GM06990 (cell line): ENCODE measurements at regions not wholly inside any gene's neighbourhood (a gene's known extent, or its start where the extent isn't known, plus 50 kb on each side); places are given as distances from the start of the nearest gene placed in this dataset.

Experiments
- DNase-seq: peaks from one replicate; pipeline ENCODE4 v3.0.0-alpha.2; 2011; ENCODE audit not compliant: insufficient read length; ENCODE audit errors: extremely low read depth
- H3K27me3 ChIP-seq: replicated peaks from 2 replicates; pipeline ENCODE4 v1.6.0; 2011; ENCODE audit warnings: low read length; ENCODE audit not compliant: control insufficient read depth, insufficient read depth
- H3K36me3 ChIP-seq: 2 replicates; pipeline ENCODE4 v1.5.1; 2011; ENCODE audit warnings: low read length; ENCODE audit not compliant: control insufficient read depth, insufficient read depth
- H3K4me3 ChIP-seq: replicated peaks from 2 replicates; pipeline ENCODE4 v1.5.1; 2011; ENCODE audit warnings: low read depth, mild to moderate bottlenecking, control low read depth, low read length
- CTCF ChIP-seq: IDR thresholded peaks from 2 replicates; pipeline ENCODE4 v1.5.1; 2011; ENCODE audit warnings: low read length, control low read depth, mild to moderate bottlenecking, inconsistent platforms; ENCODE audit not compliant: insufficient read depth, poor library complexity, severe bottlenecking

- Histone ChIP-seq H3K36me3 (no peaks in the 10 kb centered on the region), H3K27me3 (no peaks in the 10 kb centered on the region), H3K4me3 (no peak overlapping the region)
- no peak for DNase-seq
- TF ChIP-seq CTCF: no peak
Measured at GRCh38 chr9:13009871-13010270, 235.1 kb downstream of the LURAP1L start.

GRCh38 chr9:13013991-13014883 is 239.4 kb downstream of the LURAP1L start:
- no peak for TF ChIP-seq CTCF
- no peak for DNase-seq

DNA sequence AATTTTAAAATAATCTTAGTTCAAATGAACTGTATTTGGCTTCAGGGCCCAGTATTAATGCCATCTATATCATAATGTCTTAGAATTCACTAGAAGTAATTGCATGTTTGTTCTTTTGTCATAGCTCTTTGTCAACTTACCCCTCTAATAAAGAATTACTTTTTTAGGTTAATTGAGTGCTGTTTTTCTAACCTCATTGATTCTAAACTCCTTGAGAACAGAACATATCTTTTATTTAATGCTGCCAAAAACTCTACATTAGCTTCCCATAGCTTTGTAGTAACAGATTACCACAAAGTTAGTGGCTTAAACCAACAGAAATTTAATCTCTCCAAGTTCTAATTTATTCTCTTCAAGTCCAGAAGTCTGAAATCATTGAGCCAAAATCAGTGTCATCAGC is 242.4 kb downstream of the LURAP1L start:
- TF ChIP-seq CTCF: no peak
- H3K27me3 ChIP-seq: no peaks in the 10 kb centered on the region
- DNase-seq: no peak
- H3K36me3 ChIP-seq: no peaks in the 10 kb centered on the region
- no peak overlapping the region for H3K4me3 ChIP-seq

More at GRCh38 chr9:13013991-13014883, 239.4 kb downstream of the LURAP1L start:
- Histone ChIP-seq H3K4me3 (no peak overlapping the region), H3K36me3 (no peaks in the 10 kb centered on the region), H3K27me3 (no peaks in the 10 kb centered on the region)

- H3K4me3 ChIP-seq: no peak overlapping the region
- H3K36me3 ChIP-seq: no peaks in the 10 kb centered on the region
- H3K27me3 ChIP-seq: no peaks in the 10 kb centered on the region
- DNase-seq: no peak
- no peak for TF ChIP-seq CTCF
Measured at GRCh38 chr9:13020146-13021040, 245.6 kb downstream of the LURAP1L start.

DNA sequence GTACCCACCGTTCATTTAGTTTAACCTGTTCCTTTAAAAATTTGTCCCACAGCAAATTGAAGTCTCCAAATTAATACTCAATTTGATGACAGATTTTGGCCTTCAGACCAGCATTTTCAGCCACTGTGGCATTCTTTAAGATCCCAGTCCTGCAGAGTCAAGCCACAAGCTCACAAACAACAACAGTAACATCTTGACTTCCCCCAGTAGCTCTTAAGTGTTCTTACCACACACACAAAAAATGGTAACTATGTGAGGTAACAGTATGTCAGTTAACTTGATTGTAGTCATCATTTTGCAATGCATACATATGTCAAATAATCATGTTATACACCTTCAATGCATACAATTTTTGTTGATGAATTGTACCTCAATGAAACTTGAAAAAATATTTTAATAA is 247.9 kb downstream of the LURAP1L start:
- Histone ChIP-seq H3K27me3 (no peaks in the 10 kb centered on the region), H3K36me3 (no peaks in the 10 kb centered on the region), H3K4me3 (no peak overlapping the region)
- no peak for TF ChIP-seq CTCF
- DNase-seq: no peak
